CD4-positive, CD25-positive, alpha-beta regulatory T cell (primary cell): ENCODE measurements at regions not wholly inside any gene's neighbourhood (a gene's known extent, or its start where the extent isn't known, plus 50 kb on each side); places are given as distances from the start of the nearest gene placed in this dataset.

Experiments used
- ATAC-seq, 2 donors: fragments of 150-1000 bp; cut with Tn5 transposase; one replicate each; pipeline ENCODE4 v1.10.0; 2021; ENCODE audit warnings: low read depth in 2 of 2, moderate number of reproducible peaks in 2 of 2, moderate library complexity in 1 of 2
- DNase-seq, 3 donors: peaks; one replicate each; pipeline versions ENCODE4 v3.0.0 to v3.0.0-alpha.2; 2012 to 2022; ENCODE audit warnings: mixed read lengths in 1 of 3
- H3K27ac ChIP-seq: one replicate; pipeline ENCODE4 v1.7.0; 2013; ENCODE audit warnings: mild to moderate bottlenecking, low read length; ENCODE audit not compliant: insufficient read depth, poor library complexity, severe bottlenecking
- H3K27me3 ChIP-seq: one replicate; pipeline ENCODE4 v1.7.0; 2013; ENCODE audit warnings: low read length; ENCODE audit not compliant: control insufficient read depth, insufficient read depth
- H3K36me3 ChIP-seq: one replicate; pipeline ENCODE4 v1.7.0; 2013; ENCODE audit warnings: mild to moderate bottlenecking, low read length, moderate library complexity; ENCODE audit not compliant: control insufficient read depth, insufficient read depth
- H3K4me1 ChIP-seq: 2 replicates; pipeline ENCODE4 v1.7.0; 2013; ENCODE audit warnings: mild to moderate bottlenecking, low read length; ENCODE audit not compliant: insufficient read depth, control insufficient read depth, poor library complexity, severe bottlenecking
- H3K4me3 ChIP-seq: one replicate; pipeline ENCODE4 v1.7.0; 2013; ENCODE audit warnings: low read depth, mild to moderate bottlenecking, low read length, moderate library complexity
- H3K9me3 ChIP-seq, 2 experiments: 1 replicate in 1 of 2; 2 replicates in 1 of 2; pipeline ENCODE4 v1.7.0; 2013; ENCODE audit warnings: low read length in 2 of 2, mild to moderate bottlenecking in 1 of 2, moderate library complexity in 1 of 2; ENCODE audit not compliant: control insufficient read depth in 2 of 2
- H3K27ac Mint-ChIP-seq, 3 donors: one replicate each; pipeline ENCODE4 v1.8.0; 2020 to 2022; ENCODE audit warnings: mild to moderate bottlenecking in 3 of 3, mixed read lengths in 3 of 3, moderate library complexity in 2 of 3
- H3K27me3 Mint-ChIP-seq: one replicate; pipeline ENCODE4 v1.8.0; 2022; ENCODE audit warnings: mild to moderate bottlenecking, mixed read lengths
- H3K36me3 Mint-ChIP-seq: one replicate; pipeline ENCODE4 v1.8.0; 2020; ENCODE audit warnings: mixed read lengths
- H3K4me1 Mint-ChIP-seq, 4 donors: one replicate each; pipeline ENCODE4 v1.8.0; 2020 to 2022; ENCODE audit warnings: mixed read lengths in 4 of 4, mild to moderate bottlenecking in 1 of 4
- H3K4me3 Mint-ChIP-seq, 4 donors: one replicate each; pipeline ENCODE4 v1.8.0; 2020 to 2022; ENCODE audit warnings: mild to moderate bottlenecking in 4 of 4, mixed read lengths in 4 of 4, moderate library complexity in 3 of 4
- H3K9me3 Mint-ChIP-seq, 7 donors: one replicate each; pipeline ENCODE4 v1.8.0; 2020 to 2022; ENCODE audit warnings: mixed read lengths in 7 of 7, mild to moderate bottlenecking in 3 of 7, moderate library complexity in 2 of 7

DNA sequence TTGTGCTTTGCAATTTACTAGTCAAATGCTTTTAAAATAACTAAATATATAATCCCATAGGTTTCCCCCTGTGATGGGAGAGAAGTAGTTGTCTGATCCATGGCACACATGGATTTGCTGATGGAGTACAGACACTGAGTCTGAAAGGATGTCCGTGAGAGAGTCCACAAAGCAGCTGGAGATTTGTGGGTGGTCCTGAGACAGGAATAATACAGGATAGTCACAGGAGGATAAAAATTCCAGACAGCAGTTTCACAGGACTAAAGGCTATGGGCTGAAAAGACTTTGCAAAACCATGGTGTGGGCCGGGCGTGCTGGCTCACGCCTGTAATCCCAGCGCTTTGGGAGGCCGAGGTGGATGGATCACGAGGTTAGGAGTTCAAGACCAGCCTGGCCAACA is 58.7 kb upstream of the ZFR start:
- H3K9me3 Mint-ChIP-seq, result no peaks in the 10 kb centered on the region
- peaks cover 0 to 15% (median 7%) of the 10 kb centered on the region in 4 donors for H3K4me1 Mint-ChIP-seq
- ATAC-seq (no peak), DNase-seq (no peak)
- no peak overlapping the region for H3K4me3 Mint-ChIP-seq
- H3K4me1 ChIP-seq, result no peaks in the 10 kb centered on the region
- H3K27ac Mint-ChIP-seq, result no peak overlapping the region
- no peaks in the 10 kb centered on the region for H3K9me3 ChIP-seq
- no peaks in the 10 kb centered on the region for H3K27me3 ChIP-seq
- H3K36me3 ChIP-seq, result no peaks in the 10 kb centered on the region
- no peak overlapping the region for H3K27ac ChIP-seq
- H3K36me3 Mint-ChIP-seq, result no peaks in the 10 kb centered on the region
- peaks cover 17% of the 10 kb centered on the region for H3K27me3 Mint-ChIP-seq
- no peak overlapping the region for H3K4me3 ChIP-seq

DNA sequence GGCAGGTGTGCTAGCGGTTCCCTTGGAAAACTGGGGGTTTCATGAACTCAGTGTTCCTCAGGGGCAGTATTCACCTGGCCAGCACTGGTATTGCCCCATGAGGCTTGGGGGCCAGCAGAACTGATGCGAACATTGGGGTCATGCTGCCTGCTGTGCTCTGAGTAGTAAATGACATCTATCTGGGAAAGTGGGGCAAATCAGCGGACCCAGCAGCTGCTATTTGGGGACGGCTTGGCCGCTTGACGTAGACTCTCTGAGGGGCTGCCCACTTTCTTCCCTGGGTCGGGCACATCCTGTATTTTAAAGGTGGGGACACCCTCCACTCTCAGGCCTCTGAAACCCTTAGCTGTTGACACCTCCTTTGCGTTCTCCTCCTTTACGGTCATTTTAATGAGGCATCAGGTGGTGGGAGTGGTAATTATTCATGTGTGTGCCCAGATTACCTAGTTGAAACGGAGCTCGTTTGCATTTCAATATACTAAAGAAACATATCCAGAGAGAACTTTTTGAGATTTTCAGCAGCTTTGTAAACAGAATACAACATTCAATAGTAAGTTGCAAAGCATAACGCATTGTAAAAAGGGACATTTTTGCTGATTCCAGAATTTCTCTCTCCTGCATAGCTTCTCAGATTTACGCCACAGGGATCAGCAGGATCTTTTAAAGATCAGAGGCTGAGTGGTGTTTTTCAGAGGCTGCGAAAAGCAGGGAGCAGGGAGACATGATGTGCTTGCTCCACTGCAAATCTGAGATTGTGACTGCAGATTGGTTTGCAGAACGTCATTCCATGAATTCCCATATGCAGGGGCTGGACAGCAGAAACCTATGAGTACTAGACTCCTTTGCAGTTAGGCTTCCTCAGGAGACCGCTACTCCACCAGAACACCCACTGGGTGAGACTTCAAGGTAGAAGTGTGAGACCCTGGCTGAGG is 56.8 kb upstream of the ZFR start:
- Mint-ChIP-seq H3K27ac (no peak overlapping the region), H3K9me3 (no peaks in the 10 kb centered on the region), H3K4me1 (peaks cover 0 to 15% (median 7%) of the 10 kb centered on the region in 4 donors)

DNA sequence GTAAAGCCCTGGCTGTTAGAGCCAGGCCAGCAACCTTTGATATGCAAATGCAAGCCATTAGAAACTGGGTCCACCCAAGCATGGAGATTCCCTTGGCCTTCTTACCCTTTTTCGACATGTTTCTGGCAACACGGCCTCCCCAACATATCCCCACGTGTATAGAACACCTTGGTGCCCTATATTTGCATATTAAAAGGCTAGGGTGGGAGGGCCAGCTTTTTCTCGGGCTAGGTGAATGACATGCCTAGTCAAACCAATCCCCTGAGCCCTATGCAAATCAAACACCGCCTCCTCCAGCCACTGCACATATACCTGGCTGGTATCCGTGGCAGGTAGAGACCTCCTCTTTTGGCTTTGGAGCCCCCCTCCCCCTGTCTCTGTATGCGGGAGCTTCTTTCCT is 55.6 kb upstream of the ZFR start:
- Mint-ChIP-seq H3K27me3 (peaks cover 20% of the 10 kb centered on the region), H3K4me3 (no peak overlapping the region), H3K27ac (no peak overlapping the region), H3K4me1 (peaks cover 0 to 9% (median 7%) of the 10 kb centered on the region in 4 donors), H3K9me3 (no peaks in the 10 kb centered on the region), H3K36me3 (no peaks in the 10 kb centered on the region)
- Histone ChIP-seq H3K27me3 (no peaks in the 10 kb centered on the region), H3K36me3 (no peaks in the 10 kb centered on the region), H3K4me1 (no peaks in the 10 kb centered on the region), H3K27ac (no peak overlapping the region), H3K9me3 (no peaks in the 10 kb centered on the region), H3K4me3 (no peak overlapping the region)
- ATAC-seq (no peak), DNase-seq (no peak)

More for the DNA sequence above, 56.8 kb upstream of the ZFR start:
- Histone ChIP-seq H3K27me3 (no peaks in the 10 kb centered on the region), H3K4me1 (no peaks in the 10 kb centered on the region), H3K36me3 (no peaks in the 10 kb centered on the region), H3K4me3 (no peak overlapping the region), H3K27ac (no peak overlapping the region), H3K9me3 (no peaks in the 10 kb centered on the region)
- ATAC-seq (no peak), DNase-seq (no peak)
- H3K36me3 Mint-ChIP-seq, result no peaks in the 10 kb centered on the region
- peaks cover 20% of the 10 kb centered on the region for H3K27me3 Mint-ChIP-seq
- no peak overlapping the region for H3K4me3 Mint-ChIP-seq

DNA sequence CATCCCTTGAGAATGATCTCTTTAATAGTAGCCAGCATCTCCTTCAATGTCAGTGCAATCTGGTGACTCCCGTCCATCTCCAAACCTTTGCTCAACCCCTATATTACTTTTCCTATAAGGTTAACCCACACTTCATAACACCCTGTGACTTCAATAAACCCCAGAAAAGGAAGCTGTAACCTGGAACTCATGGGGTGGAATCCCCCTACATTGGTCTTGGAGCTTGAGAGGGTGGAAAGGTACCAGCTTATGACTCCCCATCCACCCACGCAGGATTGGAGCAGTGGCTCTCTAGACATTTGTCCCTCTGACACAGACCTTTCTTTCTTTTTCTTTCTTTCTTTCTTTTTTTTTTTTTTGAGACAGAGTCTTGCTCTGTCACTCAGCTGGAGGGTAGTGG is 54.7 kb upstream of the ZFR start:
- no peak overlapping the region for H3K4me3 ChIP-seq
- H3K27me3 Mint-ChIP-seq, result peaks cover 11% of the 10 kb centered on the region
- no peaks in the 10 kb centered on the region for H3K27me3 ChIP-seq
- H3K4me1 ChIP-seq, result no peaks in the 10 kb centered on the region
- no peaks in the 10 kb centered on the region for H3K9me3 Mint-ChIP-seq
- no peaks in the 10 kb centered on the region for H3K36me3 Mint-ChIP-seq
- DNase-seq (no peak), ATAC-seq (no peak)
- H3K4me3 Mint-ChIP-seq, result no peak overlapping the region
- no peak overlapping the region for H3K27ac ChIP-seq
- H3K4me1 Mint-ChIP-seq, result no peaks in the 10 kb centered on the region
- H3K36me3 ChIP-seq, result no peaks in the 10 kb centered on the region
- H3K27ac Mint-ChIP-seq, result no peak overlapping the region
- no peaks in the 10 kb centered on the region for H3K9me3 ChIP-seq

DNA sequence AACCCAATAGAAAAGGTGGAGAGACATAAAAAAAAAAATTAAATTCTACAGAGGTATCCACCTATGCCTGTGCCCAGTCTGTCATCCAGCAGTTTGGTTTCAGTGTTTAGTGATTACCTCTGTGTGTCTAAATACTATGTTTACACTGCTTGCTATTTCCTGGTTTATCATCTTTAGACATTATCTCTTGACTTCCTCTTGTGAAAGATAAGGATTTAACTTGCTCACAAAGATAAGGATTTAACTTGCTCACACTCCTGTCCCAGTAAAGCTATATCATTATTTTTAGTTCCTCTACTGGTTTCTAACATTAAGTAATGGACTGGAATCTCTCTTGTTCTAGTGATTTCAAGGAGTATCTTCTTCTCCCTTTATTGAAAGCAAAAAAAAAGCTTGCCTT is 53.9 kb upstream of the ZFR start:
- peaks cover 11% of the 10 kb centered on the region for H3K27me3 Mint-ChIP-seq
- no peak for ATAC-seq
- H3K36me3 Mint-ChIP-seq, result no peaks in the 10 kb centered on the region

DNA sequence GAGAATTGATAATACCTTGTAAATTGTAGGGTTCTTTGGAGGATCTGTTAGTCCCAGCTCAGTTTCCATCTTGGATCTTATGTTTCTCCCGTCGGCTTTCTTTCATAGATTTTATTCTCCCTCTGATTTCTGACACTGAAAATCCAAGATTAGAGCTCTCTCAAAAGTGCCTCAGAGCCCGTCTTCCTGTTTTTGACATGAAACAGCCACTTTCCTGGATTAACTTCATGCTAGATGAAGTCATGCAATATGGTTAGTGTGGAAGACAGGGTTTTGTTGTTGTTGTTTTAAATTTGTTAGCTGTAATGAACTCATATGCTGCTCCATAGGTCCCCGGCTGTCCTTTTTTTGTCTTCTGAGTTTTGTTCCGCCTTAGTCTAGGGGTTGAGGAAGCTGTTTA is 51.6 kb upstream of the ZFR start:
- no peaks in the 10 kb centered on the region for H3K36me3 ChIP-seq
- DNase-seq (no peak), ATAC-seq (no peak)
- no peaks in the 10 kb centered on the region for H3K4me1 Mint-ChIP-seq
- H3K9me3 ChIP-seq, result no peaks in the 10 kb centered on the region
- H3K27me3 Mint-ChIP-seq, result peaks cover 5% of the 10 kb centered on the region
- no peaks in the 10 kb centered on the region for H3K36me3 Mint-ChIP-seq
- no peaks in the 10 kb centered on the region for H3K4me1 ChIP-seq
- no peak overlapping the region for H3K27ac Mint-ChIP-seq
- H3K27ac ChIP-seq, result no peak overlapping the region
- H3K27me3 ChIP-seq, result no peaks in the 10 kb centered on the region
- no peak overlapping the region for H3K4me3 ChIP-seq
- H3K4me3 Mint-ChIP-seq, result no peak overlapping the region
- H3K9me3 Mint-ChIP-seq, result peaks cover 0 to 1% (median 0%) of the 10 kb centered on the region in 7 donors

More for the DNA sequence above, 53.9 kb upstream of the ZFR start:
- Histone ChIP-seq H3K4me3 (no peak overlapping the region), H3K9me3 (no peaks in the 10 kb centered on the region), H3K36me3 (no peaks in the 10 kb centered on the region), H3K27me3 (no peaks in the 10 kb centered on the region), H3K4me1 (no peaks in the 10 kb centered on the region), H3K27ac (no peak overlapping the region)
- no peak for DNase-seq
- H3K4me3 Mint-ChIP-seq, result no peak overlapping the region
- H3K9me3 Mint-ChIP-seq, result no peaks in the 10 kb centered on the region
- H3K4me1 Mint-ChIP-seq, result no peaks in the 10 kb centered on the region
- no peak overlapping the region for H3K27ac Mint-ChIP-seq

DNA sequence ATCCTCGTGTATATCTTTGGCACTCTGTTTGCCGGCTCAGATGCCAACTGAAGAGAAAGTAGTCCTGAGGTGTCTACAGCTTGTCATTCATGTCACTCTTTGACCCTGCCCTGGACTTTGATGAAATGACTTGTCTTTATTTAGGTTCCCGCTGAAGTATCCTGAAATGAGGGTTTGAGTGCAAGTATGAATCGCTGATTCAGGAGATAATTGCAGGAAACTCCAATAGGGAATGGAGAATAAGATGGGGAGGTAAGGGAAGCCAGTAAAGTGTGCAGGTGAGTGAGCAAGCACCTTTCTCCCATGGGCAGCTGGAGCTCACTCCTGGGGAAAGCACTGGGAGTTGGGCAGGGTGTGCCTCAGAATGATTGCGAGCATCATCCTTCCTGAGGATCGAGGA is 50.3 kb upstream of the ZFR start:
- Mint-ChIP-seq H3K36me3 (no peaks in the 10 kb centered on the region), H3K27ac (no peak overlapping the region), H3K4me3 (no peak overlapping the region), H3K9me3 (peaks cover 0 to 1% (median 0%) of the 10 kb centered on the region in 7 donors), H3K4me1 (peaks cover 0 to 2% (median 0%) of the 10 kb centered on the region in 4 donors), H3K27me3 (peaks cover 5% of the 10 kb centered on the region)
- H3K4me1 ChIP-seq, result no peaks in the 10 kb centered on the region
- ATAC-seq (no peak), DNase-seq (no peak)
- no peaks in the 10 kb centered on the region for H3K9me3 ChIP-seq
- H3K27me3 ChIP-seq, result no peaks in the 10 kb centered on the region
- H3K36me3 ChIP-seq, result no peaks in the 10 kb centered on the region
- no peak overlapping the region for H3K4me3 ChIP-seq
- H3K27ac ChIP-seq, result no peak overlapping the region
